ENCODE measurements at regions not wholly inside any gene's neighbourhood (a gene's known extent, or its start where the extent isn't known, plus 50 kb on each side); places are given as distances from the start of the nearest gene placed in this dataset.
"Not testable (repeated sequence)": the region's sequence is repeated elsewhere in the genome, so short reads cannot be mapped to it uniquely, and the experiment has no call there.

GRCh38 chr20:30164389-30164788 lies 1093.1 kb upstream of the DEFB115 start:
- not testable (repeated sequence) for DNase-seq

DNA sequence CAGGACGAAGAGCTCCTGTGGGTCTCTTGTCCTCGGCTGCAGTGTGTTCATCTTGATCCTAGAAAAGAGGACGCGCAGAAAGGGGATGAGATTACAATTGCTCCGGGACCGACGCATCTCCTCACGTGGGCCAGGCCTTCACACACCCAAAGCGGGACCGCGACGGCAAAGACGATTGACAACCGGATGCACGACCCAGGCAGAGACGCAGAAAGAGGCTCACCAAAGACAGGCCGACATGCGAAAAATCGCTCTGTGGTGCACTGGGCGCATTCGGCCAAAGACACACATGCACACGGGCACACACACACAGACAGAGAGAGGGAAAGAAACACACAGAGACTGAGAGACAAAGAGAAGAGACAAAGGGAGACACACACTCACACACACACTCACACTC lies 1089.9 kb upstream of the DEFB115 start:
- no peak for DNase-seq

GRCh38 chr20:30168025-30168799 lies 1089.3 kb upstream of the DEFB115 start:
- DNase-seq = no peak

GRCh38 chr20:30168800-30169138 lies 1088.7 kb upstream of the DEFB115 start:
- DNase-seq = no peak

DNA sequence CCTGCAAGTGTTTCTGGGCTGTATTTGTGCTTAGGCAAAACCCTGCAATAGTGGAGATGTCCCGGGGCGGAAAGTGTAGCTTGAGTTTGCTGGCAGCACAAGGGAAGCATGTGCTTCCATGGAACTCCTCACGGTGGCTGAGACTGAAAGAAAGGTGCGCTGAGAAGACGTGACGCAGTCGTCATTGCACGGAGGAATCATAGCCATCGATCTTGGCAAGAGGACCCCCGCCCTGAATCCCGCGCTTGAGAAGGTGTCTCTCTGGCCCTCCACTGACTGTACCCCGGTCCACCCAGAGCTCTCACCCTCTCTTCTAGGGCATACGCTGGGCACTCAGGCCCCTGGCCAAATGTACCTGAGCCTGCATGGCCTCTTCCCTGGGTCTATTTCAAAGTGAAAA lies 1081.8 kb upstream of the DEFB115 start:
- no peak for DNase-seq

DNA sequence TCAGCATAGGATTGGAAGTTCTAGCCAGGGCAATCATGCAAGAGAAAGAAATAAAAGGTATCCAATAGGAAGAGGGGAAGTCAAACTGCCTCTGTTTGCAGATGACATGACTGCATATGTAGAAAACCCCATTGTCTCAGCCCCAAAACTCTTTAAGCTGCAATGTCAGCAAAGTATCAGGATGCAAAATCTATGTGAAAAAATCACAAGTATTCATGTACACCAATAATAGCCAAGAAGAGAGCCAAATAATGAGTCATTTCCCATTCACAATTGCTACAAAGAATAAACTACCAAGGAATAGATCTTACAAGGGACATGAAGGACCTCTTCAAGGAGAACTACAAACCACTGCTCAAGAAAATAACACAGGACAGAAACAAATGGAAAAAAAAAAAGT lies 1074.3 kb upstream of the DEFB115 start:
- not testable (repeated sequence) for DNase-seq

DNA sequence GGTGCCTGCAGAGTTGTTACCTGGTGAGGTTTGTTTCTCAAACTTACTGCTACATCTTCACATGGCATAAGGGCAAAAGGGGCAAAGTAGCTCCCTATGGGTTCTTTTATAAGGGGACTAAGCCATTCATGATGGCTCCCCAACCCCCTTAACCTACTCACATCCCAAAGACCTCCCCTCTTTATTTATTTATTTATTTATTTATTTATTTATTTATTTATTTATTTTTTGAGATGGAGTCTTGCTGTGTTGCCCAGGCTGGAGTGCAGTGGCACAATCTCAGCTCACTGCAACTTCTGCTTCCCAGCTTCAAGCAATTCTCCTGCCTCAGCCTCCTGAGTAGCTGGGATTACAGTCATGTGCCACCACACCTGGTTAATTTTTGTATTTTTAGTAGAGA lies 1065.7 kb upstream of the DEFB115 start:
- not testable (repeated sequence) for DNase-seq

DNA sequence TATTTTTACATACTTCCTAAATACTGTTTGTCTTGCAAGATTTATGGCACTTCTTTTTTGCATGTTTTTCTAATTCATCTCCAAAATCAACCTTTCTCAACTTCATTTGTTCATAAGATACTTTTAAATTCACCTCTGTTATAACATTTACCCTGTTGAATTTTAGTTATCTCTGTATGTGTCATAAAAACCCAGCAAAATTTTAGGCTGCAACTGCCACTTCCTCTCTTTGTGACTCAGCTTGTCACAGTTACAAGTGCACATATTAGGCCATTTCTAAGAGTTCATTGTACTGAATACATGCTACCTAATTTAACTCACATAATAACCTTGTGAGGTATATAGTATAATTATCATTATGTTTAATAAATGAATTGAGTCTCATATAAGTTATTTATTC lies 1023.0 kb upstream of the DEFB115 start:
- DNase-seq = not testable (repeated sequence)

DNA sequence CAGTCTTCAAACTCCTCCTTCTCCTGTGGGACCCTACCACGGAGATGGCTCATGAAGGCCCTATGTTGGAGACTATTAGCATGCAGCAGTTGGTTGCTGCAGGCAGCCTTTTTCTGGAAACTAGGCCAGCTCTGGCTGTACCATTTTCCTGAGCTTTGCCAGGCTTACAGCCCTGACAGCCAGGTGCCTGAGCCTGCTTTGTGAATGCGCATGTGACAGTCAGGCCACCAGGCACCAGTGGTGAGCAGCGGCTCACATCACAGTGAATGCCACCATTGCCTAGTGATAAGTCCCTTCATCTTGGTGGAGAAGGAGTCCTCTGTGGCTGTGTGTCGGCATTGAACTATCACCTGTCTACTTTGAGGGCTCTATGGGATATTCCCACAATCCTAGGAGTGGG lies 982.4 kb upstream of the DEFB115 start:
- DNase-seq = not testable (repeated sequence)

DNA sequence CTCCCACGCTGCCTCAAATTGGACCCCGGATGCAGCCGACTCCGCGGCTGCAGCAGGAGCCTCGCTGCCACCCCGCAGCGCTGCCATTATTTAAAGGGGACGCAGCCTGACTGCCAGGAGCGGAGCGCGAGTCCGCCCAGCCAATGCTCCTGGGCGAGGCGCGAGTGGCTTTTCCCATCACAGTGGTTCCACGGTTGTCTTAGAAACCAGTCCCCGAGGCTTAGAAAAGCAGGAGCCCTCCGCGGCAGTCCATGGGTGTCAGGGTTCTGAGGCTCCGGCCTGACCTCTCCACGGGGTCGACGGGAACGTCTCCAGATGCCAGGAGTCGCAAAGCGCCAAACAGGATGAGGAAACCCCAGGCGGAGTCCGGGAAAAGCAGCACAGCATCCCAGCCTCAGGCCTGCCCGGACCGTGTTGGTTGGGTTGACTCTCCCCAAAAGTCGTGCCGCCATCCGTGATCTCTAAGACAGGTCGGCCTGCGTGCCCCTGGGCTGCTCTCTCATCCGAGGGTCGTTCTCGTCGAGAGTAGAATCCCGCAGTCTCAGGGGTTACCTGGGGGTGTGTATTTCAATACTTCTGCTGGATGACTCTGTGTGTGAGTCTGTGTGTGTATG lies 975.8 kb upstream of the DEFB115 start:
- no peak for DNase-seq

- not testable (repeated sequence) for DNase-seq
These were observed 973.8 kb upstream of the DEFB115 start for GRCh38 chr20:30283476-30284280.

- no peak for DNase-seq
These were observed 973.1 kb upstream of the DEFB115 start for GRCh38 chr20:30284281-30284905.

DNA sequence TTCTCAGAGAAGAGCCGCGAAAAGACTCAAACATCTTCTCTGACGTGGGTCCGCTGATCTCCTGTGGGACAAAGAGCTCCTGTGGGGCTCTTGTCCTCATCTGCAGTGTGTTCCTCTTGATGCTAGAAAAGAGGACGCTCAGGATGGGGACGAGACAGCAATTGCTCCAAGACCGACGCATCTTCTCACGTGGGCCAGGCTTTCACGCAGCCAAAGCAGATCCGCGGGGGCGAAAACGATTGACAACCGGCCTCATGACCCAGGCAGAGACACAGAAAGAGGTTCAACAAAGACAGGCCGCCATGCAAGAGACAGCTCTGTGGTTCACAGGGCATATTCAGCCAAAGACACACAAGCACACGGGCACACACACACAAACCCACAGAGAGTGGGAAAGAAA lies 971.8 kb upstream of the DEFB115 start:
- DNase-seq = no peak

DNA sequence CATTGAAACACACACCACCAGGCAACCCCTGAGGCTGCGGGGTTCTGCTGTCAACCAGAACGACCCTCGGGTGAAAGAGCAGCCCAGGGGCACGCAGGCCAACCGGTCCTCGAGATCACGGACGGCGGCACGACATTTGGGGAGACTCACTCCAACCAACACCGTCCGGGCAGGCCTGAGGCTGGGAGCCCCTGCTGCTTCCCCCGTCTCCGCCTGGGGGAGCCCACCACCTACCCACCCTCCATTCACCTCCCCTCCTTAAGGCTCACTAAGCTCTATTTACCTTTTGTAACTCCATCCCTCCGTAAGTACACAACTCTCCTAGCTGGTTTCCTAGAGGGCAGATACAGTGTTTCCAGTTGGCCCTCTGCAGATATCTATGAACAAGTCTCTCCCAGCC lies 971.3 kb upstream of the DEFB115 start:
- no peak for DNase-seq

GRCh38 chr20:30287459-30287858 lies 970.0 kb upstream of the DEFB115 start:
- not testable (repeated sequence) for DNase-seq

DNA sequence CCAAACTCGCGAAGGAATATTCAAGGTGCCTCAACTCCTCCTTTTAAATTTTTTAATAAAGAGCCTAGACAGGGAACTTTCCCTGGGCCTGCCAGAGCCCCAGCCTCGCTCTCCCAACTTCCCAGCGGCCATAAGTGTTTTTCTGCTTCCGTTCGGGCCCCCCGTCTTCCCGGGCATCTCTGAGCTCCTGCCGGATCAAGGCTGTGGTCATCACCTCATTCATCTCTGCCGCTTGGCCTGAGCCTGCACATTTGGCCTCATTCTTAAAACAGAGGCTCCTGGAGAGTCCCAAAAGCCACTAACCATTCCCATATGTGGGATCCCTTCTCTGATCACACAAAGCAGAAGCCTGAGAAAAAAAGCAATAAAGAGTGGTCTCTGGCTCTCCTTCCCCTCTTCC lies 969.1 kb upstream of the DEFB115 start:
- DNase-seq = no peak

DNA sequence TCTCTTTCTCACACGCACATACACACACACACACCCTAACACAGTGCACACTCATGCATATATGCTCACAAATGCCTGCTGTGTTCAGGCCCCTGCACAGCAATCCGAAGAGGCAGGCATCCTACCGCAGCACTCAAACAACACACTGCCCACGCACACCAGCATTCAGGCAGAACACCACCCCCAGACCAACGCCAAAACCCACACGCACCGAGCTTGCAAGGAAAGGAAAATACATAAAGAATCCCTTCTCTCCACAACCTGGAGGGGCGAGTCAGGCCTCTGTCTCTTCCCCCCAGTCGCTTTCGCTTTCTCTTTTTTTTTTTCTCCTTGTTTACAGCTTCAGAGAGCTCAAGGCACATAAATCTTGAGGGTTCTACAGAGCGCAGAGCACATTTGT lies 968.4 kb upstream of the DEFB115 start:
- DNase-seq = not testable (repeated sequence)

- not testable (repeated sequence) for DNase-seq
These were observed 967.7 kb upstream of the DEFB115 start for GRCh38 chr20:30289711-30290141.

- not testable (repeated sequence) for DNase-seq
These were observed 967.0 kb upstream of the DEFB115 start for GRCh38 chr20:30290361-30291063.

GRCh38 chr20:30291064-30291379 lies 966.4 kb upstream of the DEFB115 start:
- not testable (repeated sequence) for DNase-seq

GRCh38 chr20:30291686-30292085 lies 965.8 kb upstream of the DEFB115 start:
- DNase-seq = not testable (repeated sequence)

GRCh38 chr20:30295396-30295795 lies 962.1 kb upstream of the DEFB115 start:
- not testable (repeated sequence) for DNase-seq

DNA sequence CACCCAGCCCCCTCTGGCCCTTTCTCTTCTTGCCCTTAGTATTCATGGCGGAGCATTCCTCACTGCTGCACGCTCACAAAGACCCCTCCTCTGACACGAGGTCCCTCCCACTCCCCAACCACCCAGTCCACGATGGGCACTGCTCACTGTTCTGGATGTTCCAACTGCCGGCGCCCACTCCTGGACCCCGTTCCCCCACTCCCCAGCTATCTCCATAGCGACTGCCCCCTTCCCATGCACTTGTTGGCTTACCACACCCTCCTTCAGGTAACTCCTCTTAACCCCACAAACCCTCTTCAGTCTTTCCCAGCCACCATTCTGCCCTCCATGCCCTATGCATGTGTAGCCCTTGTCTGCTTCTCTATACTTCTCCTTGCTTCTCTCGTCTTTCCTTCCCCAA lies 961.5 kb upstream of the DEFB115 start:
- not testable (repeated sequence) for DNase-seq

All from NCI-H2171 treated with DMSO at 0.1 percent for 48 hours (cell line).